Cardiac fibroblast (primary cell): ENCODE measurements at regions not wholly inside any gene's neighbourhood (a gene's known extent, or its start where the extent isn't known, plus 50 kb on each side); places are given as distances from the start of the nearest gene placed in this dataset.
A peak's percentile ranks its signal among the peaks of the same experiment; 100 is the strongest.

Experiments used
- DNase-seq, 2 donors: peaks; one replicate each; pipeline versions ENCODE4 v3.0.0 to v3.0.0-alpha.2; 2010; ENCODE audit warnings: low read depth in 2 of 2
- H3K4me3 ChIP-seq, 2 donors: replicated peaks in 1 of 2; 1 replicate in 1 of 2; 2 replicates in 1 of 2; pipeline ENCODE4 v1.5.1; 2011; ENCODE audit warnings: low read depth in 2 of 2, low read length in 2 of 2, mild to moderate bottlenecking in 2 of 2, moderate library complexity in 1 of 2
- TF ChIP-seq, protein P1 (sequence below): IDR thresholded peaks from one replicate; pipeline ENCODE4 v1.5.1; 2011; ENCODE audit warnings: low read depth, mild to moderate bottlenecking, low read length, inconsistent platforms

DNA sequence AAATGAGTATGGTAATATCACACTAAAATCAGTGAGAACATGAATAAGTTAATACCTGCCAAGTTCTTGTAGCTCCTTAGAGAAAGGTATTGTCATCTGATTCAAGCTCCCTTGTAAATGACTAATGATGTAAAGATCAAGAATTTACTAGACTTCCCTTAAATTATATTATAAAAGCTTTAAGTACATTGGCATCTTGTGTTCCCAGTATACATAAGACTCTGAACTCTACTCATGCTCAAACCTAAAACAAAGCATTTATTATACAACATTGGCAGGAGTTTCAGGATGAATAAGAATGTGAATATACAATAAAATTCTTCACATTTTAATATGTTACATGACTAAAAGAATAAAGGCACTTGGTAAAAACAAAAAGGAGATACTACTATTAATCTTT lies 126.8 kb upstream of the UNC5C start:
- TF ChIP-seq, protein P1, sequence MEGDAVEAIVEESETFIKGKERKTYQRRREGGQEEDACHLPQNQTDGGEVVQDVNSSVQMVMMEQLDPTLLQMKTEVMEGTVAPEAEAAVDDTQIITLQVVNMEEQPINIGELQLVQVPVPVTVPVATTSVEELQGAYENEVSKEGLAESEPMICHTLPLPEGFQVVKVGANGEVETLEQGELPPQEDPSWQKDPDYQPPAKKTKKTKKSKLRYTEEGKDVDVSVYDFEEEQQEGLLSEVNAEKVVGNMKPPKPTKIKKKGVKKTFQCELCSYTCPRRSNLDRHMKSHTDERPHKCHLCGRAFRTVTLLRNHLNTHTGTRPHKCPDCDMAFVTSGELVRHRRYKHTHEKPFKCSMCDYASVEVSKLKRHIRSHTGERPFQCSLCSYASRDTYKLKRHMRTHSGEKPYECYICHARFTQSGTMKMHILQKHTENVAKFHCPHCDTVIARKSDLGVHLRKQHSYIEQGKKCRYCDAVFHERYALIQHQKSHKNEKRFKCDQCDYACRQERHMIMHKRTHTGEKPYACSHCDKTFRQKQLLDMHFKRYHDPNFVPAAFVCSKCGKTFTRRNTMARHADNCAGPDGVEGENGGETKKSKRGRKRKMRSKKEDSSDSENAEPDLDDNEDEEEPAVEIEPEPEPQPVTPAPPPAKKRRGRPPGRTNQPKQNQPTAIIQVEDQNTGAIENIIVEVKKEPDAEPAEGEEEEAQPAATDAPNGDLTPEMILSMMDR, result no peak
- DNase-seq, result no peak
- no peak overlapping the region for H3K4me3 ChIP-seq

DNA sequence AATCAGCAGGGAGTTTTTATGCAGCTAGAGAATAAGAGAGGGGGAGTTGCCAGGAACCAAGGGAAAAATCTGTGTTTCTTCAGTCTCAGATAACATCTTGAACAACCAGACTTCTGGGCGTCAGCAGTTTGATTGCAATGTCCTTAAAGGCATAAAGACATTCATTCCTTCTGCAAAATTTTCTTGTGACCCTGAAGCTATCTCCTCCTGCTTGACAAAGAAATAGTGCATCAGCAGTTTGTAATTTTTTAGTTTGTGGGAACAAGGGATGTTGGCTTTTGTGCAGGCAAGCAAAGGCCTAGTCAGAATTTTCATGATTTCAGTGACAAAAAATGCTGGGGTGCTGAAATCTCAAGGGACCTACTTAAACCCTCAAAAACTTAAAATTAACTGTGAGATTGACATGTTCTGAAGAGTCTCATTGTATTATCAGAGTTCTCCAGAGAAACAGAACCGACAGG lies 125.8 kb upstream of the UNC5C start:
- TF ChIP-seq, protein P1, result no peak
- H3K4me3 ChIP-seq, result no peak overlapping the region
- DNase-seq, result peak in 1 of 2 donors; percentile 75

DNA sequence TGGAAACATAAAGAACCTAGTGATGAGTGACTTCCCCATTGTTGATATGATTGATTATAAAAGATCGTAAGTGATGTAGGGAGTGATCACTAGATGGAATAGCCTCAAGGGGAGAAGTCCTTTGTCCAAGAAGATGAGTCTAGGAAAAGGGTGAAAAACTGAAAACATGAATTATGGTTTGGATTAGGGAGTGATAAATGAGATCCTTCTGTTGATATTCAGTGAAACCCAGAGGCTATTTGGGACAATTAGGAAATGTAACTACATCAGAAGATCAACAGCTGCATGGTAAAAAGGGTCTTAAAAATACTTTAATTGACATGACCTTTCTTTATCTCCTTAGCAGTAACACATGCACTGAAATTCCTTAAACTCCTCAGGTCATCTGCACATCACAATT lies 124.0 kb upstream of the UNC5C start:
- TF ChIP-seq, protein P1, result no peak
- DNase-seq, result no peak
- no peak overlapping the region for H3K4me3 ChIP-seq

DNA sequence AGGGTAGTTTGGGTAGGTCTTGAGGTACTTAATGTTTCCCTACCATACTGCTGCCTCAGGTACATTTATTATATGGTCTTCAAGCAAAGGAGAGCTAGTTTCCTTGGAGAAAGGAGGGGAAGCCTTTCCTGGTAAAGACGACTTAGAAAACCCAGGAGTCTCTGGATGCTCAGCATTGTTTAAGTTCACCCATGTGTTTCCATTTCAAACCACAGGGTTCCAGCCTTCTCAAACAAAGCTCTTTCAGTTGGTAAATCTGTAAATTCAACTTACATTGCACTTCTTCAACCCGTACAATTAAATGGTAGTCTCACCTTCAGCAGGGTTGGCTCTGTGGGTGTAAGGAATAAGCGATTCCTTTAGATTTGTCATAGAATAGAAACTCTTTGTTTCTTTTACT lies 111.9 kb upstream of the UNC5C start:
- no peak overlapping the region for H3K4me3 ChIP-seq
- no peak for DNase-seq
- TF ChIP-seq, protein P1, result no peak

DNA sequence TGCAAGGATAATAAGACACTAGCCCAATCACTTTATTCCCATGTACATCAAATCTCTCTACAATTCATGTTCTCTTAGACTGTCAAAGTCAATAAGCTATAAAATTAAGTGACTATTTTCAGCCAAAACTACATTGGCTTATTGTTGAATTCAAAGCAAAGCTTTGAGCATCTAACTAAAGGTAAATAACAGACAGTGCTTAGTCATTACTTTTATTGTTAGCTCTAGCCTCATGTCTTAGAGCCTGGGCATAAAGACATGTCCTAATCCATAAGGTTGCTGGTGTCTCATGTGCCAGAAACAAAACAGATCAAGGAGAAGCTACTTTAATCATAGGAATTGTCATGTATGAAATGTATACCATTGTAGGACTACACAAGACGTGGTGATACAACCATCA lies 103.1 kb upstream of the UNC5C start:
- DNase-seq, result no peak
- TF ChIP-seq, protein P1, result no peak
- no peak overlapping the region for H3K4me3 ChIP-seq

DNA sequence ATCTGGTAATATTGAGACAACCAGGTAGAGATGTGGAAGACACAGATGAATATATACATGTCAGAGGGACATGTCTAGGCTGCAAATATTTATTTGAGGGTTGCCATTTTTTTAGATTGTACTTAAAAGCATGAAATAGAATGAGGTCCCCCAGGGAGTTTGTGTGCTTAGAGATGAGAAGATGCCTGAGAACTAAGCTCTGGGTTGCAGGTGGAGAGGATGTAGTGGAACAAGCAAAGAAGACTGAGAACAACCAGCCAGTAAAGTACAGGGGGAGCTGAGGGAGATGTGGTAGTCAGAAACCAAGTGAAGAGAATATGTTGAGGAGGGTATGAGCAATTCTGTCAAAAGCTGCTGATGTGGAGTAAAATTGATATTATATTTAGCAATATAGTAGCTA lies 95.6 kb upstream of the UNC5C start:
- TF ChIP-seq, protein P1, result no peak
- no peak for DNase-seq
- no peak overlapping the region for H3K4me3 ChIP-seq

DNA sequence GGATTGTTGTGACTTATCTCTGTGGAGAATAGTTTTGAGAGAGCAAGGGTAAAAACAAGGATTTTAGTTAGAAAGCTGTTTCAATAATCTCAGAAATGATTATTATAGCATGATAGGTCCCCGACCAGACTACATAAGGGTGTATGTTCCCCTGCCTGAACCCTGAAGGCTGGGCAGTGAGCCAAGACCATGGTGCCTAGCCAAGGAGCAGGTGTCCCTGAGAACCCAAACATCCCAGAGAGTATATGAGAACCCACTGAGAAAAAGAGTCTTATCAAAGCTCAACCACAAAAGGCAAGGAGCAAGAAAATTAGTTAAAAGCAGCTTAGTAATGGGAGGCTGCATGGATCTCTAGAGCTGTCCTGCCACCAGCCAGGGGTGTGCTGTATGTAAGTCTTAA lies 94.9 kb upstream of the UNC5C start:
- H3K4me3 ChIP-seq, result no peak overlapping the region
- no peak for DNase-seq
- TF ChIP-seq, protein P1, result no peak
